Upper lobe of right lung (tissue), 1 donor: ENCODE measurements at regions not wholly inside any gene's neighbourhood (a gene's known extent, or its start where the extent isn't known, plus 50 kb on each side); places are given as distances from the start of the nearest gene placed in this dataset.

Source experiments
- ATAC-seq: fragments of 200-7000 bp; cut with Tn5 transposase; one replicate; pipeline ENCODE4 v1.9.1; 2020; ENCODE audit warnings: mild to moderate bottlenecking, moderate library complexity
- DNase-seq: peaks from one replicate; pipeline ENCODE4 v3.0.0-alpha.2; 2020
- H3K27ac ChIP-seq: fragments of 200-600 bp; one replicate; pipeline ENCODE4 v1.8.0; 2022
- H3K27me3 ChIP-seq: fragments of 200-600 bp; one replicate; pipeline ENCODE4 v1.8.0; 2022; ENCODE audit warnings: mild to moderate bottlenecking
- H3K36me3 ChIP-seq: fragments of 200-600 bp; one replicate; pipeline ENCODE4 v1.8.0; 2022
- H3K4me1 ChIP-seq: fragments of 200-600 bp; one replicate; pipeline ENCODE4 v1.8.0; 2022
- H3K4me3 ChIP-seq: fragments of 200-600 bp; one replicate; pipeline ENCODE4 v1.8.0; 2022; ENCODE audit warnings: mild to moderate bottlenecking
- H3K9me3 ChIP-seq: fragments of 200-600 bp; one replicate; pipeline ENCODE4 v1.8.0; 2022
- CTCF ChIP-seq: fragments of 200-600 bp; IDR thresholded peaks from one replicate; pipeline ENCODE4 v1.8.0; 2022; ENCODE audit warnings: antibody characterized with exemption
- intact Hi-C: fragments of 100-400 bp; cut with DNase I; formaldehyde crosslinking; loops from one replicate; pipeline ENCODE4 v1.11.0; 2022
- donor health status: DM: no; HTN: yes; CAD: no; lungs with severe emphysema.

- ATAC-seq (no peak), DNase-seq (no peak)
- H3K4me1 ChIP-seq, result no peaks in the 10 kb centered on the region
- TF ChIP-seq CTCF, result no peak
- intact Hi-C loops, result no loop called here
- H3K27ac ChIP-seq, result no peak overlapping the region
- H3K9me3 ChIP-seq, result no peaks in the 10 kb centered on the region
- no peaks in the 10 kb centered on the region for H3K27me3 ChIP-seq
- no peaks in the 10 kb centered on the region for H3K36me3 ChIP-seq
- no peak overlapping the region for H3K4me3 ChIP-seq
Measured at GRCh38 chr7:109915670-109916069, 1175.3 kb upstream of the LRRN3 start.

- Histone ChIP-seq H3K4me3 (no peak overlapping the region), H3K4me1 (no peaks in the 10 kb centered on the region), H3K9me3 (no peaks in the 10 kb centered on the region), H3K27ac (no peak overlapping the region), H3K36me3 (no peaks in the 10 kb centered on the region), H3K27me3 (no peaks in the 10 kb centered on the region)
- DNase-seq (no peak), ATAC-seq (no peak)
- intact Hi-C loops, result no loop called here
- TF ChIP-seq CTCF, result no peak
Measured at GRCh38 chr7:109926738-109927137, 1164.2 kb upstream of the LRRN3 start.

GRCh38 chr7:109930049-109930448 is 1160.9 kb upstream of the LRRN3 start:
- no peaks in the 10 kb centered on the region for H3K9me3 ChIP-seq
- no peaks in the 10 kb centered on the region for H3K4me1 ChIP-seq
- intact Hi-C loops, result no loop called here
- DNase-seq (no peak), ATAC-seq (no peak)
- no peaks in the 10 kb centered on the region for H3K36me3 ChIP-seq
- H3K27ac ChIP-seq, result no peak overlapping the region
- TF ChIP-seq CTCF, result no peak
- no peak overlapping the region for H3K4me3 ChIP-seq
- no peaks in the 10 kb centered on the region for H3K27me3 ChIP-seq

GRCh38 chr7:109939207-109939606 is 1151.7 kb upstream of the LRRN3 start:
- intact Hi-C loops, result no loop called here
- Histone ChIP-seq H3K4me1 (no peaks in the 10 kb centered on the region), H3K9me3 (no peaks in the 10 kb centered on the region), H3K36me3 (no peaks in the 10 kb centered on the region), H3K27ac (no peak overlapping the region), H3K27me3 (no peaks in the 10 kb centered on the region), H3K4me3 (no peak overlapping the region)
- DNase-seq (no peak), ATAC-seq (no peak)
- TF ChIP-seq CTCF, result no peak

GRCh38 chr7:109945820-109946518 is 1145.0 kb upstream of the LRRN3 start:
- H3K9me3 ChIP-seq, result no peaks in the 10 kb centered on the region
- intact Hi-C loops, result no loop called here
- TF ChIP-seq CTCF, result no peak
- H3K4me3 ChIP-seq, result no peak overlapping the region
- DNase-seq (no peak), ATAC-seq (no peak)
- H3K4me1 ChIP-seq, result no peaks in the 10 kb centered on the region
- H3K27me3 ChIP-seq, result no peaks in the 10 kb centered on the region
- H3K36me3 ChIP-seq, result no peaks in the 10 kb centered on the region
- no peak overlapping the region for H3K27ac ChIP-seq

- H3K27me3 ChIP-seq, result no peaks in the 10 kb centered on the region
- H3K36me3 ChIP-seq, result no peaks in the 10 kb centered on the region
- TF ChIP-seq CTCF, result no peak
- intact Hi-C loops, result no loop called here
- no peak overlapping the region for H3K27ac ChIP-seq
- ATAC-seq, result no peak
- no peaks in the 10 kb centered on the region for H3K4me1 ChIP-seq
- no peaks in the 10 kb centered on the region for H3K9me3 ChIP-seq
- no peak overlapping the region for H3K4me3 ChIP-seq
- DNase-seq, result no peak
Measured at GRCh38 chr7:109950256-109950655, 1140.7 kb upstream of the LRRN3 start.
